HEK293 (cell line): ENCODE measurements at regions not wholly inside any gene's neighbourhood (a gene's known extent, or its start where the extent isn't known, plus 50 kb on each side); places are given as distances from the start of the nearest gene placed in this dataset.
A peak's percentile ranks its signal among the peaks of the same experiment; 100 is the strongest.

Experiments
- CTCF ChIA-PET: fragments of 350-600 bp; formaldehyde crosslinking; extraction: SDS; loops from one replicate; lab custom pipeline; 2021; ENCODE audit warnings: antibody characterized with exemption; lab: Yijun Ruan, JAX
- POLR2A ChIA-PET: fragments of 300-600 bp; formaldehyde crosslinking; extraction: SDS; loops from one replicate; lab custom pipeline; 2020; ENCODE audit warnings: antibody characterized with exemption, inconsistent platforms; lab: Yijun Ruan, JAX
- H3K27ac ChIP-seq: fragments of 200-500 bp; sonication (Bioruptor generic); 2 replicates; pipeline ENCODE4 v1.5.1; 2014; ENCODE audit warnings: low read depth, low read length, control low read depth, inconsistent platforms; ENCODE audit errors: extremely low read depth
- H3K36me3 ChIP-seq, 2 experiments: fragments of 200-500 bp in 1 of 2; sonication (Bioruptor generic) in 1 of 2; 1 replicate in 1 of 2; 2 replicates in 1 of 2; pipeline ENCODE4 v1.5.1; 2014 to 2017; ENCODE audit warnings: inconsistent platforms in 2 of 2, low read length in 2 of 2; ENCODE audit not compliant: control insufficient read depth in 2 of 2, insufficient read depth in 1 of 2
- H3K4me1 ChIP-seq: fragments of 200-500 bp; sonication (Bioruptor generic); 2 replicates; pipeline ENCODE4 v1.5.1; 2014; ENCODE audit warnings: mild to moderate bottlenecking, low read length, inconsistent platforms; ENCODE audit not compliant: control insufficient read depth, insufficient read depth
- H3K4me3 ChIP-seq: 2 replicates; pipeline ENCODE4 v1.5.1; 2011; ENCODE audit warnings: low read depth, mild to moderate bottlenecking, control low read depth, low read length, moderate library complexity
- H3K9me3 ChIP-seq: fragments of 200-500 bp; sonication (Bioruptor generic); 2 replicates; pipeline ENCODE4 v1.5.1; 2014; ENCODE audit warnings: low read depth, low read length, inconsistent platforms; ENCODE audit not compliant: control insufficient read depth, insufficient read depth
- GLI2 ChIP-seq: fragments of 450-650 bp; formaldehyde crosslinking; IDR thresholded peaks from 2 replicates; pipeline ENCODE4; 2017; ENCODE audit warnings: missing biosample characterization, missing genetic modification characterization, low read depth, borderline replicate concordance
- HOXA7 ChIP-seq: sonication (generic); formaldehyde crosslinking; IDR thresholded peaks from 2 replicates; pipeline ENCODE4 v1.8.1; 2022; ENCODE audit warnings: missing genetic modification reagents, borderline replicate concordance
- SETDB1 ChIP-seq: IDR thresholded peaks from one replicate; pipeline ENCODE4 v1.6.1; 2017; ENCODE audit warnings: mild to moderate bottlenecking, low read length, moderate library complexity, mixed read lengths; ENCODE audit not compliant: insufficient read length
- ZBTB48 ChIP-seq: fragments of 450-650 bp; formaldehyde crosslinking; IDR thresholded peaks from 2 replicates; pipeline ENCODE4 v1.5.1; 2016; ENCODE audit warnings: missing biosample characterization, missing genetic modification characterization
- ZNF114 ChIP-seq: fragments of 450-650 bp; formaldehyde crosslinking; IDR thresholded peaks from 2 replicates; pipeline ENCODE4 v1.5.0; 2017; ENCODE audit warnings: missing biosample characterization, missing genetic modification characterization
- ZNF133 ChIP-seq: fragments of 450-650 bp; formaldehyde crosslinking; IDR thresholded peaks from 2 replicates; pipeline ENCODE4 v1.5.1; 2016; ENCODE audit warnings: missing biosample characterization, missing genetic modification characterization
- ZNF175 ChIP-seq: fragments of 450-650 bp; formaldehyde crosslinking; IDR thresholded peaks from 2 replicates; pipeline ENCODE4 v1.5.1; 2016; ENCODE audit warnings: missing biosample characterization, missing genetic modification characterization
- ZNF335 ChIP-seq: fragments of 450-650 bp; formaldehyde crosslinking; conservative IDR thresholded peaks from 2 replicates; pipeline ENCODE4 v1.5.1; 2016; ENCODE audit warnings: missing biosample characterization, missing genetic modification characterization
- ZNF354C ChIP-seq: fragments of 450-650 bp; formaldehyde crosslinking; IDR thresholded peaks from 2 replicates; pipeline ENCODE4 v1.5.1; 2016; ENCODE audit warnings: missing biosample characterization, missing genetic modification characterization, low read depth, borderline replicate concordance
- ZNF433 ChIP-seq: fragments of 450-650 bp; formaldehyde crosslinking; IDR thresholded peaks from 2 replicates; pipeline ENCODE4 v1.5.1; 2016; ENCODE audit warnings: missing biosample characterization, missing genetic modification characterization, low read depth
- ZNF510 ChIP-seq: fragments of 450-650 bp; formaldehyde crosslinking; IDR thresholded peaks from 2 replicates; pipeline ENCODE4 v1.5.1; 2018; ENCODE audit warnings: mild to moderate bottlenecking, missing genetic modification characterization, missing biosample characterization; ENCODE audit not compliant: insufficient replicate concordance
- ZNF530 ChIP-seq: fragments of 450-650 bp; formaldehyde crosslinking; IDR thresholded peaks from 2 replicates; pipeline ENCODE4 v1.5.1; 2016; ENCODE audit warnings: low read depth, missing biosample characterization, missing genetic modification characterization
- ZNF747 ChIP-seq: fragments of 450-650 bp; formaldehyde crosslinking; IDR thresholded peaks from 2 replicates; pipeline ENCODE4 v1.5.1; 2016; ENCODE audit warnings: missing biosample characterization, missing genetic modification characterization
- ZNF830 ChIP-seq: fragments of 450-650 bp; IDR thresholded peaks from 2 replicates; pipeline ENCODE4 v1.5.0; 2018; ENCODE audit warnings: missing biosample characterization, missing genetic modification characterization, low read depth, mild to moderate bottlenecking, moderate library complexity
- ZXDB ChIP-seq: fragments of 450-650 bp; formaldehyde crosslinking; IDR thresholded peaks from 2 replicates; pipeline ENCODE4 v1.5.1; 2016; ENCODE audit warnings: missing biosample characterization, missing genetic modification characterization
- TF ChIP-seq, protein P1 (sequence below): fragments of 450-650 bp; formaldehyde crosslinking; IDR thresholded peaks from 2 replicates; pipeline ENCODE4 v1.5.1; 2016; ENCODE audit warnings: missing biosample characterization, missing genetic modification characterization
- TF ChIP-seq, protein P2 (sequence below): sonication (generic); formaldehyde crosslinking; IDR thresholded peaks from 2 replicates; pipeline ENCODE4 v1.8.1; 2022; ENCODE audit warnings: mild to moderate bottlenecking, moderate library complexity, missing genetic modification reagents
- TF ChIP-seq, protein P3 (sequence below): fragments of 450-650 bp; formaldehyde crosslinking; IDR thresholded peaks from 2 replicates; pipeline ENCODE4 v1.5.0; 2017; ENCODE audit warnings: missing biosample characterization, missing genetic modification characterization, borderline replicate concordance
- TF ChIP-seq, protein P4 (sequence below): fragments of 450-650 bp; formaldehyde crosslinking; IDR thresholded peaks from 2 replicates; pipeline ENCODE4 v1.5.1; 2016; ENCODE audit warnings: missing biosample characterization, missing genetic modification characterization
- TF ChIP-seq, protein P5 (sequence below): fragments of 450-650 bp; formaldehyde crosslinking; conservative IDR thresholded peaks from 2 replicates; pipeline ENCODE4 v1.5.1; 2016; ENCODE audit warnings: low read depth, missing biosample characterization, missing genetic modification characterization
- TF ChIP-seq, protein P6 (sequence below): fragments of 450-650 bp; formaldehyde crosslinking; IDR thresholded peaks from 2 replicates; pipeline ENCODE4 v1.5.1; 2016; ENCODE audit warnings: missing biosample characterization, missing genetic modification characterization

DNA sequence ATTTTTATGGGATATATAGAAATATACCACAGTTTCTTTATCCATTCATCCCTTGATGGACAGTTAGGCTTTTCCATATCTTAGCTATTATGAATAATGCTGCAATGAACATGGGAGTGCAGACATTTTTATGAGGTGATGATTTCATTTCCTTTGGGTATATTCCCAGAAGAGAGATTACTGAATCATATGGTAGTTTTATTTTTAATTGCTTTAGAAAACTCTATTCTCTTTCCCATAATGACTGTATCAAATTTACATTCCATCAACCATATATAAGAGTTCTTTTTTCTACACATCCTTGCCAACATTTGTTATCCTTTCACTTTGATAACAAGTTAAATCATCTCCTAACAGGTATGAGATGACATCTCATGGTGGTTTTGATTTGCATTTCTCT is 821.6 kb downstream of the TLE1 start (continued):
- TF ChIP-seq, protein P1, sequence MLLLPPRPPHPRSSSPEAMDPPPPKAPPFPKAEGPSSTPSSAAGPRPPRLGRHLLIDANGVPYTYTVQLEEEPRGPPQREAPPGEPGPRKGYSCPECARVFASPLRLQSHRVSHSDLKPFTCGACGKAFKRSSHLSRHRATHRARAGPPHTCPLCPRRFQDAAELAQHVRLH = no peak
- TF ChIP-seq ZNF830 (tag by site-specific recombination) (no peak), ZNF433 (tag by site-specific recombination) (no peak), ZNF114 (tag by site-specific recombination) (no peak), ZNF133 (no peak)
- TF ChIP-seq, protein P2, sequence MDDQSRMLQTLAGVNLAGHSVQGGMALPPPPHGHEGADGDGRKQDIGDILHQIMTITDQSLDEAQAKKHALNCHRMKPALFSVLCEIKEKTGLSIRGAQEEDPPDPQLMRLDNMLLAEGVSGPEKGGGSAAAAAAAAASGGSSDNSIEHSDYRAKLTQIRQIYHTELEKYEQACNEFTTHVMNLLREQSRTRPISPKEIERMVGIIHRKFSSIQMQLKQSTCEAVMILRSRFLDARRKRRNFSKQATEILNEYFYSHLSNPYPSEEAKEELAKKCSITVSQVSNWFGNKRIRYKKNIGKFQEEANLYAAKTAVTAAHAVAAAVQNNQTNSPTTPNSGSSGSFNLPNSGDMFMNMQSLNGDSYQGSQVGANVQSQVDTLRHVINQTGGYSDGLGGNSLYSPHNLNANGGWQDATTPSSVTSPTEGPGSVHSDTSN = no peak
- TF ChIP-seq, protein P3, sequence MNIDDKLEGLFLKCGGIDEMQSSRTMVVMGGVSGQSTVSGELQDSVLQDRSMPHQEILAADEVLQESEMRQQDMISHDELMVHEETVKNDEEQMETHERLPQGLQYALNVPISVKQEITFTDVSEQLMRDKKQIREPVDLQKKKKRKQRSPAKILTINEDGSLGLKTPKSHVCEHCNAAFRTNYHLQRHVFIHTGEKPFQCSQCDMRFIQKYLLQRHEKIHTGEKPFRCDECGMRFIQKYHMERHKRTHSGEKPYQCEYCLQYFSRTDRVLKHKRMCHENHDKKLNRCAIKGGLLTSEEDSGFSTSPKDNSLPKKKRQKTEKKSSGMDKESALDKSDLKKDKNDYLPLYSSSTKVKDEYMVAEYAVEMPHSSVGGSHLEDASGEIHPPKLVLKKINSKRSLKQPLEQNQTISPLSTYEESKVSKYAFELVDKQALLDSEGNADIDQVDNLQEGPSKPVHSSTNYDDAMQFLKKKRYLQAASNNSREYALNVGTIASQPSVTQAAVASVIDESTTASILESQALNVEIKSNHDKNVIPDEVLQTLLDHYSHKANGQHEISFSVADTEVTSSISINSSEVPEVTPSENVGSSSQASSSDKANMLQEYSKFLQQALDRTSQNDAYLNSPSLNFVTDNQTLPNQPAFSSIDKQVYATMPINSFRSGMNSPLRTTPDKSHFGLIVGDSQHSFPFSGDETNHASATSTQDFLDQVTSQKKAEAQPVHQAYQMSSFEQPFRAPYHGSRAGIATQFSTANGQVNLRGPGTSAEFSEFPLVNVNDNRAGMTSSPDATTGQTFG (tag by site-specific recombination) = no peak

DNA sequence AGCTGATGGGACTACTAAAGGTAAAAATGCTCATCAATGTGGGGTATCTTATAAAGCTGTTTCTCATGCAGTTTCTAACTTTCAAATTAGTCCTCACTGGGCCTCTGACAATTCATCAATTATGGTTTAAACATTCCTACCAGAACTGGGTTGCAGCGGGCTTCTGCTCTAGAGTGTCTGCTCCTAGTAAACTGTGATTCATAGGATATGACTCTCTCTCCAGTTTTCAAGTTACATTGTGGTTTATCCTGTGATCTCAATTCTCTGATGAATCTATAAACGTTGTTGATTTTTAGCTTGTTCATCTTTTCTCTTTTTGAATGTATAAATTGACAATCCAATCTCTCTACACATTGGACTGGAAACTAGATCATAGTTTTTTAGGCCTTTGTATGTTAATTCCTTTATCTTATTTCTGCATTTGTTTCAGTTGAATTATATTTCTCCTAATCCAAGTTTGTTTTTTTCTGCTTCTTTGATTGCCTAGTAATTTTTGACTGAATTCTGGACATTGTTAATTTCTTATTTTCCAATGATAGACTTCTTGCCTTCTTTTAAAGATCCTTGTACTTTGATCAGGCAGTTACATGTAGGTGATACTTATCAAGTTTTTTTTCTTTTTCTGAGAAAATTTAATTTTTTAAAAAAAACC is 822.6 kb downstream of the TLE1 start:
- Histone ChIP-seq H3K27ac (no peak overlapping the region), H3K4me3 (no peak overlapping the region), H3K4me1 (no peaks in the 10 kb centered on the region), H3K9me3 (no peaks in the 10 kb centered on the region), H3K36me3 (no peaks in the 10 kb centered on the region)
- TF ChIP-seq ZNF175 (tag by site-specific recombination) = no peak
- TF ChIP-seq SETDB1 = peak; percentile 51
- no peak for TF ChIP-seq ZNF510 (tag by site-specific recombination)
- TF ChIP-seq ZNF830 (tag by site-specific recombination) = no peak
- TF ChIP-seq, protein P4, sequence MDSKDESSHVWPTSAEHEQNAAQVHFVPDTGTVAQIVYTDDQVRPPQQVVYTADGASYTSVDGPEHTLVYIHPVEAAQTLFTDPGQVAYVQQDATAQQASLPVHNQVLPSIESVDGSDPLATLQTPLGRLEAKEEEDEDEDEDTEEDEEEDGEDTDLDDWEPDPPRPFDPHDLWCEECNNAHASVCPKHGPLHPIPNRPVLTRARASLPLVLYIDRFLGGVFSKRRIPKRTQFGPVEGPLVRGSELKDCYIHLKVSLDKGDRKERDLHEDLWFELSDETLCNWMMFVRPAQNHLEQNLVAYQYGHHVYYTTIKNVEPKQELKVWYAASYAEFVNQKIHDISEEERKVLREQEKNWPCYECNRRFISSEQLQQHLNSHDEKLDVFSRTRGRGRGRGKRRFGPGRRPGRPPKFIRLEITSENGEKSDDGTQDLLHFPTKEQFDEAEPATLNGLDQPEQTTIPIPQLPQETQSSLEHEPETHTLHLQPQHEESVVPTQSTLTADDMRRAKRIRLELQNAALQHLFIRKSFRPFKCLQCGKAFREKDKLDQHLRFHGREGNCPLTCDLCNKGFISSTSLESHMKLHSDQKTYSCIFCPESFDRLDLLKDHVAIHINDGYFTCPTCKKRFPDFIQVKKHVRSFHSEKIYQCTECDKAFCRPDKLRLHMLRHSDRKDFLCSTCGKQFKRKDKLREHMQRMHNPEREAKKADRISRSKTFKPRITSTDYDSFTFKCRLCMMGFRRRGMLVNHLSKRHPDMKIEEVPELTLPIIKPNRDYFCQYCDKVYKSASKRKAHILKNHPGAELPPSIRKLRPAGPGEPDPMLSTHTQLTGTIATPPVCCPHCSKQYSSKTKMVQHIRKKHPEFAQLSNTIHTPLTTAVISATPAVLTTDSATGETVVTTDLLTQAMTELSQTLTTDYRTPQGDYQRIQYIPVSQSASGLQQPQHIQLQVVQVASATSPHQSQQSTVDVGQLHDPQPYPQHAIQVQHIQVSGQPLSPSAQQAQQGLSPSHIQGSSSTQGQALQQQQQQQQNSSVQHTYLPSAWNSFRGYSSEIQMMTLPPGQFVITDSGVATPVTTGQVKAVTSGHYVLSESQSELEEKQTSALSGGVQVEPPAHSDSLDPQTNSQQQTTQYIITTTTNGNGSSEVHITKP (tag by site-specific recombination) = no peak
- no peak for TF ChIP-seq ZBTB48
- no peak for TF ChIP-seq ZNF747
- no peak for TF ChIP-seq ZNF530 (tag by site-specific recombination)
- TF ChIP-seq ZXDB (tag by site-specific recombination) = no peak
- no peak for TF ChIP-seq ZNF335 (tag by site-specific recombination)
- no peak for TF ChIP-seq ZNF354C (tag by site-specific recombination)
- TF ChIP-seq HOXA7 = no peak
- no peak for TF ChIP-seq GLI2
- TF ChIP-seq, protein P1 = no peak
- TF ChIP-seq, protein P5, sequence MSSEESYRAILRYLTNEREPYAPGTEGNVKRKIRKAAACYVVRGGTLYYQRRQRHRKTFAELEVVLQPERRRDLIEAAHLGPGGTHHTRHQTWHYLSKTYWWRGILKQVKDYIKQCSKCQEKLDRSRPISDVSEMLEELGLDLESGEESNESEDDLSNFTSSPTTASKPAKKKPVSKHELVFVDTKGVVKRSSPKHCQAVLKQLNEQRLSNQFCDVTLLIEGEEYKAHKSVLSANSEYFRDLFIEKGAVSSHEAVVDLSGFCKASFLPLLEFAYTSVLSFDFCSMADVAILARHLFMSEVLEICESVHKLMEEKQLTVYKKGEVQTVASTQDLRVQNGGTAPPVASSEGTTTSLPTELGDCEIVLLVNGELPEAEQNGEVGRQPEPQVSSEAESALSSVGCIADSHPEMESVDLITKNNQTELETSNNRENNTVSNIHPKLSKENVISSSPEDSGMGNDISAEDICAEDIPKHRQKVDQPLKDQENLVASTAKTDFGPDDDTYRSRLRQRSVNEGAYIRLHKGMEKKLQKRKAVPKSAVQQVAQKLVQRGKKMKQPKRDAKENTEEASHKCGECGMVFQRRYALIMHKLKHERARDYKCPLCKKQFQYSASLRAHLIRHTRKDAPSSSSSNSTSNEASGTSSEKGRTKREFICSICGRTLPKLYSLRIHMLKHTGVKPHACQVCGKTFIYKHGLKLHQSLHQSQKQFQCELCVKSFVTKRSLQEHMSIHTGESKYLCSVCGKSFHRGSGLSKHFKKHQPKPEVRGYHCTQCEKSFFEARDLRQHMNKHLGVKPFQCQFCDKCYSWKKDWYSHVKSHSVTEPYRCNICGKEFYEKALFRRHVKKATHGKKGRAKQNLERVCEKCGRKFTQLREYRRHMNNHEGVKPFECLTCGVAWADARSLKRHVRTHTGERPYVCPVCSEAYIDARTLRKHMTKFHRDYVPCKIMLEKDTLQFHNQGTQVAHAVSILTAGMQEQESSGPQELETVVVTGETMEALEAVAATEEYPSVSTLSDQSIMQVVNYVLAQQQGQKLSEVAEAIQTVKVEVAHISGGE (tag by site-specific recombination) = no peak
- TF ChIP-seq, protein P6, sequence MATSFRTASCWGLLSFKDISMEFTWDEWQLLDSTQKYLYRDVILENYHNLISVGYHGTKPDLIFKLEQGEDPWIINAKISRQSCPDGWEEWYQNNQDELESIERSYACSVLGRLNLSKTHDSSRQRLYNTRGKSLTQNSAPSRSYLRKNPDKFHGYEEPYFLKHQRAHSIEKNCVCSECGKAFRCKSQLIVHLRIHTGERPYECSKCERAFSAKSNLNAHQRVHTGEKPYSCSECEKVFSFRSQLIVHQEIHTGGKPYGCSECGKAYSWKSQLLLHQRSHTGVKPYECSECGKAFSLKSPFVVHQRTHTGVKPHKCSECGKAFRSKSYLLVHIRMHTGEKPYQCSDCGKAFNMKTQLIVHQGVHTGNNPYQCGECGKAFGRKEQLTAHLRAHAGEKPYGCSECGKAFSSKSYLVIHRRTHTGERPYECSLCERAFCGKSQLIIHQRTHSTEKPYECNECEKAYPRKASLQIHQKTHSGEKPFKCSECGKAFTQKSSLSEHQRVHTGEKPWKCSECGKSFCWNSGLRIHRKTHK (tag by site-specific recombination) = peak; percentile 93
- CTCF ChIA-PET = no interaction called here
- POLR2A ChIA-PET = no interaction called here
